ENCODE measurements at regions not wholly inside any gene's neighbourhood (a gene's known extent, or its start where the extent isn't known, plus 50 kb on each side); places are given as distances from the start of the nearest gene placed in this dataset.

GRCh38 chr20:16942756-16943155, 194.6 kb downstream of the OTOR start:
- TF ChIP-seq CTCF (IDR thresholded peaks at IDR 0.05; ENCODE audit: poor library complexity) (no peak), EZH2 (IDR thresholded peaks at IDR 0.05; ENCODE audit: borderline replicate concordance) (no peak), EZH2phosphoT487 (IDR thresholded peaks at IDR 0.05; ENCODE audit: low read depth, severe bottlenecking, unreplicated experiment) (no peak)

Data from hepatocyte (in vitro differentiated cells).